HG02571 (cell line): ENCODE measurements at regions not wholly inside any gene's neighbourhood (a gene's known extent, or its start where the extent isn't known, plus 50 kb on each side); places are given as distances from the start of the nearest gene placed in this dataset.
"Not testable (repeated sequence)": the region's sequence is repeated elsewhere in the genome, so short reads cannot be mapped to it uniquely, and the experiment has no call there.

ENCODE experiments used
- ATAC-seq: cut with Tn5 transposase; IDR thresholded peaks from one replicate; pipeline ENCODE4 v1.9.1; 2021; ENCODE audit warnings: mild to moderate bottlenecking, moderate library complexity; ENCODE audit not compliant: unreplicated experiment

GRCh38 chr1:212495766-212496494 lies 63.2 kb downstream of the NENF start:
- ATAC-seq, result no peak

- no peak for ATAC-seq
Measured at GRCh38 chr1:212496682-212497081, 64.0 kb downstream of the NENF start.

GRCh38 chr1:212497553-212497952 lies 64.8 kb downstream of the NENF start:
- ATAC-seq, result no peak

- ATAC-seq, result no peak
Measured at GRCh38 chr1:212498283-212499040, 65.7 kb downstream of the NENF start.

GRCh38 chr1:212500351-212500750 lies 67.6 kb downstream of the NENF start:
- no peak for ATAC-seq

GRCh38 chr1:212500983-212501382 lies 68.3 kb downstream of the NENF start:
- ATAC-seq, result no peak

- ATAC-seq, result no peak
Measured at GRCh38 chr1:212503714-212504113, 71.0 kb downstream of the NENF start.

- no peak for ATAC-seq
Measured at GRCh38 chr1:212504171-212504803, 71.6 kb downstream of the NENF start.

GRCh38 chr1:212506666-212507065 lies 73.9 kb downstream of the NENF start:
- no peak for ATAC-seq

GRCh38 chr1:212507369-212507768 lies 74.6 kb downstream of the NENF start:
- ATAC-seq, result no peak

GRCh38 chr1:212512816-212513559 lies 80.3 kb downstream of the NENF start:
- ATAC-seq, result no peak

- no peak for ATAC-seq
Measured at GRCh38 chr1:212513586-212513985, 80.9 kb downstream of the NENF start.

- ATAC-seq, result no peak
Measured at GRCh38 chr1:212514056-212514614, 81.4 kb downstream of the NENF start.

- no peak for ATAC-seq
Measured at GRCh38 chr1:212514782-212515181, 82.1 kb downstream of the NENF start.

GRCh38 chr1:212515329-212515760 lies 82.6 kb downstream of the NENF start:
- ATAC-seq, result no peak

GRCh38 chr1:212516012-212516411 lies 83.3 kb downstream of the NENF start:
- ATAC-seq, result not testable (repeated sequence)

- no peak for ATAC-seq
Measured at GRCh38 chr1:212518188-212519054, 85.7 kb downstream of the NENF start.

GRCh38 chr1:212519131-212519530 lies 86.4 kb downstream of the NENF start:
- ATAC-seq, result no peak

GRCh38 chr1:212520299-212520698 lies 87.6 kb downstream of the NENF start:
- no peak for ATAC-seq

GRCh38 chr1:212520746-212521145 lies 87.8 kb upstream of the ATF3 start:
- no peak for ATAC-seq
